ENCODE measurements at regions not wholly inside any gene's neighbourhood (a gene's known extent, or its start where the extent isn't known, plus 50 kb on each side); places are given as distances from the start of the nearest gene placed in this dataset.

DNA sequence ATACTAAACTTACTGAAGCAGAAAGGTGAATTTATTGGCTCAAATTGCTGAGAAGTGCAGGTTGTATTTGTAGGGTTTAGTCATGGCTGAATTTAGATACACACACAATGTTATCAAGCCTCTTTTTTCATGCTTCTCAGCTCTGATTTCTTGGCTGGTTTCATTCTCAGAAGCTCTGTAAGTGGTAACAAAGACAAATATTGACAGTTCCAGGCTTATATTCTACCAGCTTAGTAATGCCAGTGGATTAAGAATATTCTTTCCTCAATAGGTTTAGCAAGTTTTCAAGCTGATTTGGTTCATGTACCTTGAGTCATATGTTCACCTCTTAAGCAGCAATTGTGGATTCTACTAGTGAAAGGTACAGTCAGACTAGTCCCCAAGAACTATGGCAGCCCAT lies 52.1 kb upstream of the PKIB start:
- TF ChIP-seq, protein P1, sequence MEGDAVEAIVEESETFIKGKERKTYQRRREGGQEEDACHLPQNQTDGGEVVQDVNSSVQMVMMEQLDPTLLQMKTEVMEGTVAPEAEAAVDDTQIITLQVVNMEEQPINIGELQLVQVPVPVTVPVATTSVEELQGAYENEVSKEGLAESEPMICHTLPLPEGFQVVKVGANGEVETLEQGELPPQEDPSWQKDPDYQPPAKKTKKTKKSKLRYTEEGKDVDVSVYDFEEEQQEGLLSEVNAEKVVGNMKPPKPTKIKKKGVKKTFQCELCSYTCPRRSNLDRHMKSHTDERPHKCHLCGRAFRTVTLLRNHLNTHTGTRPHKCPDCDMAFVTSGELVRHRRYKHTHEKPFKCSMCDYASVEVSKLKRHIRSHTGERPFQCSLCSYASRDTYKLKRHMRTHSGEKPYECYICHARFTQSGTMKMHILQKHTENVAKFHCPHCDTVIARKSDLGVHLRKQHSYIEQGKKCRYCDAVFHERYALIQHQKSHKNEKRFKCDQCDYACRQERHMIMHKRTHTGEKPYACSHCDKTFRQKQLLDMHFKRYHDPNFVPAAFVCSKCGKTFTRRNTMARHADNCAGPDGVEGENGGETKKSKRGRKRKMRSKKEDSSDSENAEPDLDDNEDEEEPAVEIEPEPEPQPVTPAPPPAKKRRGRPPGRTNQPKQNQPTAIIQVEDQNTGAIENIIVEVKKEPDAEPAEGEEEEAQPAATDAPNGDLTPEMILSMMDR (IDR thresholded peaks at IDR 0.05; ENCODE audit: poor library complexity), result no peak
- no peak for TF ChIP-seq EZH2 (IDR thresholded peaks at IDR 0.05; ENCODE audit: borderline replicate concordance)

Measured in hepatocyte (in vitro differentiated cells).